OCI-M1 (cell line): ENCODE measurements at regions not wholly inside any gene's neighbourhood (a gene's known extent, or its start where the extent isn't known, plus 50 kb on each side); places are given as distances from the start of the nearest gene placed in this dataset.

ENCODE experiments used
- DNase-seq: peaks from one replicate; lab custom pipeline; 2025; lab: John Stamatoyannopoulos, UW

DNA sequence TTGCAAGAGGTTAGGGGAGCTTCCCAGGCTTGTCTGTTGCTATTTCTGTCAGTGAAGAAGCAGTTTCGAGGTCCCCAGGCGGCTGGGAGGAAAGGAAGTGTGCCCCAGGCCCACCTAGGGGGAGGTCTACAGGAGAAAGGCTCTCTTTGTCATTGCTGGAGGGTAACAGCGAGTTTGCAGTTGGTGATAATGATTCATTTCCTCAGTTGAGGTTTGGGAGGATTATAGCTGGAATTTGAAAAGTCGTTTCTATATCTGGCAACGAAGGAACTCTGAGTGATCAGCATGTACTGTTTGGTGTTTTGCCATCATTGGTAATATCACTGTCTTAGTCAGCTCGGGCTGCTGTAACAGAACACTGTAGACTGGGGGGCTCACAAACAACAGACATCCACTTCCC, 65.5 kb upstream of the UBE3A start:
- DNase-seq = no peak

- DNase-seq = peak; percentile 55
Observed at GRCh38 chr15:25501828-25502446, 63.1 kb upstream of the UBE3A start.

DNA sequence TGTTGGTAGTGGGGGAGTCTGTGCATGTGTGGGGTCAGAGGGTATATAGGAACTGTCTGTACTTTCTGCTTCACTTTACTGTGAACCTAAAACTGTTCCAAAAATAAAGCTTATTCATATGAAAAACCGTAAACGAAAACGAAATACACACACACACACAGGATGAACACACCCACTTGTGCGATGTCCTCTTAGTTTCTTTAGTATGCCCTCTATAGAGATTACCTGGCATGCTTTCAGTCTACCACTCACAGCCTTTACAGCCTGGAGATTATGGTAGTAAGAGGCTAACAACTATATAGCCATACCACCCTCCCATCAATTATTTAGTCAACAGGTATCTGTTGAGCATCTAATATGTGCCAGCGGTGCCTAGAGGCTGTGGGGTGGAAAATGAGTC, 60.0 kb upstream of the UBE3A start:
- no peak for DNase-seq

GRCh38 chr15:25497934-25498333, 59.1 kb upstream of the UBE3A start:
- DNase-seq = no peak

- no peak for DNase-seq
Observed at GRCh38 chr15:25493823-25494526, 55.2 kb upstream of the UBE3A start.

GRCh38 chr15:25492315-25492714, 53.5 kb upstream of the UBE3A start:
- no peak for DNase-seq
